Right hindlimb (tissue), 1 donor: ENCODE measurements at regions not wholly inside any gene's neighbourhood (a gene's known extent, or its start where the extent isn't known, plus 50 kb on each side); places are given as distances from the start of the nearest gene placed in this dataset.
"Not testable (repeated sequence)": the region's sequence is repeated elsewhere in the genome, so short reads cannot be mapped to it uniquely, and the experiment has no call there.

Source experiments
- DNase-seq: peaks from one replicate; pipeline ENCODE4 v3.0.0-alpha.2; 2018

DNA sequence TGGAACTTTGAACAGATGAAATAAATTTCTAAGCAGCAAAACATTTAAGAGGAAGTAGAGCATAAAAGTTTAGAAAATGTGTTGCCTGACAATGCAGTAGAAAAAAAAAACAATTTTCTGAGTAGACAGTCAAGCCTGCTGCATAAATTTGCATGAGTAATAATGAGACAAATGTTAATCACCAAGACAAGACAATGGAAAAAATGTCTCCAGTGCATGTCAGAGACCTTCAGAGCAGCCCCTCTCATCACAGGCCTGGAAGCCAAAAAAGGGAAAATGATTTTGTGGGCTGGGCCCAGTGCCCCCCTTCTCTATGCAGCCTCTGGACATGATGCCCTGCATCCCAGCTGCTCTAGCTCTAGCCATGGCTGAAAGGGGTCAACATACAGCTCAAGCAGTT, 204.6 kb downstream of the COX18 start:
- DNase-seq: no peak

DNA sequence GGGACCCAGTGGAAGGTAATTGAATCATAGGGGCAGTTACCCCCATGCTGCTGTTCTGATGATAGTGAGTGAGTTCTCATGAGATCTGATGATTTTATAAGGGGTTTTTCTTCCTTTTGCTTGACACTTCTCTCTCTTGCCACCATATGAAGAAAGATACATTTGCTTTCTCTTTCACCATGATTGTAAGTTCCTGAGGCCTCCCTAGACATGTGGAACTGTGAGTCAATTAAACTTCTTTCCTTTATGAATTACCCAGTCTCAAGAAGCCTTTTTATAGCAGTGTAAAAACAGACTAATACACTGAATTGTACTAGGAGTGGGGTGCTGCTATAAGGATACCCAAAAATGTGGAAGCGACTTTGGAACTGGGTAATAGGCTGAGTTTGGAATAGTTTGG, 205.2 kb downstream of the COX18 start:
- not testable (repeated sequence) for DNase-seq

DNA sequence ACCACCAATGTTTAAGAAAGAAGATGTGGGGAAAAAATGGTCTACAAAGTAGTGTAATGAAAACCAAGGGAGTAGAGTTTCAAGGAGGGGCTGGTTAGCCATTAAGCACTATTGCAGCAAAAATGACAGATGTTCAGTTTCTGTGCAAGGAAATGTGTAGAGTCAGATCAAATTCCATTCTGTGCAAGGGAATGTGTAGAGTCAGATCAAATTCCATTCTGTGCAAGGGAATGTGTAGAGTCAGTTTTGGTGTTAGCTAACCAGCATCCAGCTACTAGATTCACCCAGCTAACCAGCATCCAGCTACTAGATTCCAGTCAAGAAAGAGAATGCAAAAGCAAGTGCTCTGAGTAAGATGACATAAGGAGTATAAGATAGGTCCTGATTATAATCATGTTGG, 208.8 kb downstream of the COX18 start:
- no peak for DNase-seq

DNA sequence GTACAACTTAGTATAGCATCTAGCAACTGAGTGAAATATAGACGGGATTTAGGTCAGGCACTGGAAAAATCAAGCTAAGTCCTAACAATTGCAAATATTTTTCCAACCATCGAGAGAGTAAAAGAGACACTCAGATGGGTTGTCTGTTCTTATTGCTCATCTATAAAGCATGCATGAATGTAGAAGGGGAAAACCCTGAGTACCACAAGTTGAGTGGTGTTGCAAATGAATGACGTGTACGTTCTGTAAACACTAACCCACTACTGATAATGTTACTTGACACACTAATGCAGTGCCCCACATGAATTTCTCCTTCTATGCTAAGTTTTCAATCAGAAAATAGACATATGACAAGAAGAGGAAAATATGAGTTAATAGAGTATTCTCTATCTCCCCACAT, 211.2 kb downstream of the COX18 start:
- DNase-seq: no peak

DNA sequence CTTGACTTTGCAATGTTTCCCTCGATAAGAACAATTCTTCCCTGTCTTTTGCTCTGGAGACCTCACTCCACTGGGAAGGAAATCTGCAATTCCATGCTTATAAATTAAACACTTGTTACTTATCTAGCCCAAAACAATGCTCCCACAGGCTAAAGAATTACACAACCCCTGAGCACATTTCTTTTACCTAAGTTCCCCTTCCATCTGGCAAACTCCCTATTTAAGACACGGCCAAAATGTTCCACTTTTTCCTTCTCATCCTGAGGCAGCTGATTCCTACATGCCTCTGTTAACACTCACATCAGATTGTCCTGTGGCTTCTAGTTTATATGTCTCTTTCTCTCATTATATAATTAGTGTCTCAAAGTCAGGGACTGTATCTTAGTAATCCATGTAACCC, 211.7 kb downstream of the COX18 start:
- DNase-seq: no peak

DNA sequence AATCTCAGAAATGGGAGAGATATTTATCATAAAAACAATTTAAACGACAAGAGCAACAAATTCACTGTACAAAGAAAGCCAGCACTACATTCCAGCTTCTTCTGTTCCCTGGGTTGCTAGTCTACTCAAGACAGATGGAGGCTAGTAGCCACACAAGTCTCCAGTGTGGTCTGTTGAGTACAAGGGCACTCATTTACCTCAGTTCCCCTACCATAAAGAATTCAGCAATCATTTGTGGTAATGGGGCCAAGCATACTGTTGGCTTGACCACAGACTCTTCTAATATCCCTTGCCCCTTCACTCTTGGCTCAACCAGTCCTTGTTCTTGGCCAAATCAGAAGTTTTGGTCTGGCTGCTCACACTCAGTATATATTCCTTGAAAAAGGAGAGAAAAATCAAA, 212.3 kb downstream of the COX18 start:
- no peak for DNase-seq

DNA sequence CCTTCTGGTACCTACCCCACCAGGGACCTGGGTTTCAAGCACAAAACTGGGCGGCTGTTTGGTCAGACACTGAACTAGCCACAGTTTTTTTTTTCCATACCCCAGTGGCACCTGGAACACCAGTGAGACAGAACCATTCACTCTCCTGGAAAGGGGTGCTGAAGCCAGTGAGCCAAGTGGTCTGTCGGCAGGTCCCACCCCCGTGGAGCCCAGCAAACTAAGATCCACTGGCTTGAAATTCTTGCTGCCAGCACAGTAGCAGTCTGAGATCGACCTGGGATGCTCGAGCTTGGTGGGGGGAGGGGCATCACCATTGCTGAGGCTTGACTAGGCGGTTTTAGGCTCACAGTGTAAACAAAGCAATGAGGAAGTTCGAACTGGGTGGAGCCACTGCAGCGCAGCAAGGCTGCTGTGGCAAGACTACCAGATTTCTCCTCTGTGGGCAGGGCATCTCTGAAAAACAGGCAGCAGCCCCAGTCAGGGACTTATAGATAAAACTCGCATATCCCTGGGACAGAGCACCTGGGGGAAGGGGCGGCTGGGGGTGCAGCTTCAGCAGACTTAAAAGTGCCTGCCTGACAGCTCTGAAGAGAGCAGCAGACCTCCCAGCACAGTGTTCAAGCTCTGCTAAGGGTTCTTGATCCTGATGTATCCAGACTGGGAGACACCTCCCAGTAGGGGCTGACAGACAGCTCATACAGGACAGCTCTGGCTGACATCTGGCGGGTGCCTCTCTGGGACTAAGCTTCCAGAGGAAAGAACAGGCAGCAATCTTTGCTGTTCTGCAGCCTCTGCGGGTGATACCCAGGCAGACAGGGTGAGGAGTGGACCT, 223.0 kb downstream of the COX18 start:
- no peak for DNase-seq

DNA sequence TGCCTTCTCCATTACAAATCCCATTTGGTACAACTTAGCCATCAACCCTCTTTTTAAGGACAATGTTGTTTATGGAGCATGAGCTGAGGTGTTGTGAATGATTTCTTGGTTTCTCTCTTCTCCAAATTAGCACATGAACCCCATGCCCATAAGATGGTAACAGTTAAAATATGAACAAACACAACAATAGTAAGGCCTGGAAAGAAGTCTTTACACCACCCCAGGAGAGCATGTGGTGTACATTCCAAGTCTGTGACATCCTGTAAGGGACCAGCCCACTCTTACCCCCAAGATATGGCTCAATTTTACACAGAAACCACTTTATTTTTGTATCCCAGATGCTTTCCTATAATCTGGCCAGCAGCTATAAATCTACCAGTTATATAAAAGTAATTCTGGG, 226.1 kb downstream of the COX18 start:
- no peak for DNase-seq

DNA sequence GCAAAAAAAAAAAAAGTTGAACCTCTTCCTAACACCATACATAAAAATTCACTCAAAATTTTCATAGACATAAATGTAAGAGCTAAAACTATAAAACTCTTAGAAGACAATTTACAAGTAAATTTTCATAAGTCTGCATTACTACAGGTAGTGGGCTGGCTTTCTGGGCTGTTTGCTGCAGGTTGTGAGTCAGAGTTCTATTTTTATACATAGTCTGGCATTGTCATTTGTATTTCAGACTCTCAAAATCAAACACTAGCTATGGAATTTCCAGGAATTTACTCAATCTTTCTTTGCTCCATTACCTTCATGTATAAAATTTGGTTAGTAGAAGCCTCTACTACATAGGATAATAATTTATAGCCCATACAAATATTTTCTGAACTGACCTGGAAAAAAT, 227.2 kb downstream of the COX18 start:
- DNase-seq: no peak

DNA sequence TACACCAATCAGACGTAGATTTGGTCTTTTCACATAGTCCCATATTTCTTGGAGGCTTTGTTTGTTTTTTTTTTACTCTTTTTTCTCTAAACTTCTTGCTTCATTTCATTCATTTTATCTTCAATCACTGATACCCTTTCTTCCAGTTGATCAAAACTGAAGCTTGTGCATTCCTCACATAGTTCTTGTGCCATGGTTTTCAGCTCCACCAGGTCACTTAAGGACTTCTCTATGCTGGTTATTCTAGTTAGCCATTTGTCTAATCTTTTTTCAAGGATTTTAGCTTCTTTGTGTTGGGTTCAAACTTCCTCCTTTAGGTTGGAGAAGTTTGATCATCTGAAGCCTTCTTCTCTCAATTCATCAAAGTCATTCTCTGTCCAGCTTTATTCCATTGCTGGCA, 229.3 kb downstream of the COX18 start:
- DNase-seq: not testable (repeated sequence)

DNA sequence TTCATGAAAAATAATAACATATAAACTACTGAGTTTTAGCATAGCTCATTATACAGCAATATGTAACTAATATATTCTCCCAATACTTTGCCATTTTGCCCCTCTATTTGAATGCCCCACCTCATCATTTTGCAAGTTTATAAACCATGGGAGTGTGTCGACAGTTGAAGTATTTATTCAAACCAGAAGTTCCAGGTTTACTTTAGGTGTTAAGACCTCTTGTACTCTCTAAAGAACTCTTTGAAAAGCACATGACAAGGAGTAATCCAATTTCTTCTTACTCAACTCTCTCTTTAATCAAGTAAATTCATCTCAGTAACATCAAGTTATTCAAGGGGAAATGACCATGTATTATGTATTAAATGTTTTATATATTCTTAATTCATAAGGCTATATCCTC, 240.7 kb downstream of the COX18 start:
- DNase-seq: no peak

DNA sequence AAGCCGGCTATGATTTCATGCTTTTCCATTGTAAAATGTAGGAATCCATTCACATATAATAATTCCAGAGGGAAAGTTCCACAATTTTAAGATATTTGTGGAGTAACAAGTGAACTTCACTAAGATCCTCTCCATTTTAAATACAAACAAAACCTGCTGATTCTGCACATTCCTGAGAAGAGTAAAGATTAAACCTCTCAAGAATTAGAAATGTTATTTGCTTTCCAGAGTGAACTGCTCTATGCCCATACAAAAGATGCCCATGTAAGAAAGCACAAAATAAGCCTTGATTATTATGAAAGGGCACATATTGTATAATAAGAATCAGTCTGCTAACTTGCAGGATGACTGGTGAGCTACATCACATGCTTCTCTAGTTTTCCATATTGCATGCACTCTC, 241.5 kb downstream of the COX18 start:
- no peak for DNase-seq

DNA sequence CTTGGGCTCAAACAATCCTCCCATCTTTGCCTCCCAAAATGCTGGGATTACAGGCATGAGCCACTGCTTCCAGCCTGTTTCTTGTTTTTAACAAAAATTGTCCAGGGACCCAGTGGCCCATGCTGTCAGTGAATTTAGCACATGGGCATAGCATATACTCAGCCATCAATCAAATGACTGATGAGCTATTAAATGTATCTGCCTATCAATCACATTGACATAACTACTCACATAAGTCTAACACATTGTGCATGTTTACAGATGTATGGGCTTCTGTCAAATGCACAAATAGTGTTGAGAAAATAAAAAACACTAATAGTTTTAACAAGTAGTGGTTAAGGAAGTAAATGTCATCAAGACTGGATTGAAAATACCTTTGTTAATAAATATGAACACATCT, 249.4 kb downstream of the COX18 start:
- no peak for DNase-seq

DNA sequence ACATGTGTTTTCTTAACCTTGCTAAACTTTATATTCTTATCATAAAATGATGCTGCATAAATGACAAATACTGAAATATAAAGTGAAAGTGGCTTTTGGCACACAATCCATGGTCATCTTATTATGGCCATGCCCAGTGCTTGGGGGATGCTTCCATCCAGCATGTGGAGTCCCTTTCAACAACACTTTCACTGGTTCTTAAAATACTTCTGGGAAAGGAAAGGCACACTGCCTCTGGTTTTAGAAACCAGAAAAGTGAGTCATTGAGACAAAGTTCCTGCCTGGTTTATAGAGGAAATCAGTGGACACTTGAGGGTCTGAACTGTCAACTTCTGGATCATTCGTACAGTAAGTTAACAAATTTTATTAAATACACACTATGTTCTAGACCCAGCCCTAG, 248.0 kb upstream of the ADAMTS3 start:
- DNase-seq: no peak

DNA sequence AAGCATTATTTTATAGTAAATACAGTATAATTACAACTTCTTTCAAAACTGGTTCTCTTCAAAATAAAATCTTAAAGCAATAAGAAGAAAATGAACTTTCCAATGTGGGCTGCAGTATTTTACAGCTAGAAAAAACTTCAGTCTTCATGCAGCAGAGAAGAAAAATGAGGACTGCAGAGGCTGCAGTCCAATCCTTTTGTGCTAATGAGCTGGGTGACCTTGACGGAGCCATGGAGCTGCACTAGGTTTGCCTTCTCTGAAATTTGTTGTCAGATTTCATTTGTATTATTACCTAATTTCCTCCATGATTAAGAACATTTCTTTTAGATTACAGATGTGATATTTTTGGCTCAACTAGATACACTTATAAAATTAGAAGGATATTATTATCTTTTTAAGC, 245.2 kb upstream of the ADAMTS3 start:
- no peak for DNase-seq

DNA sequence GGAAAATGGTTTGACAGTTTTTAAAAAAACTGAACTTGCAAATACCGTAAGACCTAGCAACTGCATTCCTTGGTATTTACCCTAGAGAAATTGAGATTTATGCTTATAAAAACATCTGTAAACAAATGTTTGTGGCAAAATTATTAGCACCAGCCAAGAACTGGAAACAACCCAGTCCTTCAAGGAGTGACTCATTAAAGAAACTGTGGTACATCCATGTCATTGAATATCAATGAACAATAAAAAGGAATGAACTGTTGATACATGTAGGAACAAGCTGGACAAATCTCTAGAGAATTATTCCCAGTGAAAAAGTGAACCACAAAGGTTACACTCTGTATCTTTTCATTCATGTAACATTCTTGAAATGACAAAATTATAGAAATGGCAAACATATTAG, 240.2 kb upstream of the ADAMTS3 start:
- no peak for DNase-seq

DNA sequence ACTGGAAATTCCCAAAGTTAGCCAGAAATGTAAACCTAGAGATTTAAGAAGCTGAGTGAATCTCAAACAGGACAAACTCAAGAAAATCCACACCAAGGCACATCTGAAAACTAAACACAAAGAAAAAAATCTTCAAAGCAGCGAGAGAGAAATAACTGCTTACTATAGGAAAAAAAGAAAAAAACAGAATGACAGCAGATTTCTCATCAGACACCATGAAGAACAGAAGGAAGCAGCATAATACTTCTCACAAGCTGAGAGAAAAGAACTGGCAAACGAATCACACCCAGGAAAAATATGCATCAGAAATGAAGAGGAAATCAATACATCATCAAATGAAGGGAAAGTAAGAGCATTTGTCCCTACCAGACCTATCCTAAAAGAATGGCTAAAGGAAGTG, 236.3 kb upstream of the ADAMTS3 start:
- DNase-seq: no peak

DNA sequence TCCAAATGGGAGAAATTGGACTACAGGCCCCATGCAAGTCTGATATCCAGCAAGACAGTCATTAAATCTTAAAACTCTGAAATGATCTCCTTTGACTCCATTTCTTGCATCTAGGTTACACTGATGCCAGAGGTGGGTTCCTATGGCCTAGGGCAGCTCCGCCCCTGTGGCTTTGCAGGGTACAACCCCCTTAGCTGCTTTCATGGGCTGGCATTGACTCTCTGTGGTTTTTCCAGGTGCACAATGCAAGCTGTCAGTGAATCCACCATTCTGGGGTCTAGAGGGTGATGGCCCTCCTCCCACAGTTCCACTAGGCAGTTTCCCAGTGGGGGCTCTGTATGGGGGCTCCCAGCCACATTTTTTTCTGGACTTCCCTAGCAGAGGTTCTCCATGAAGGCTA, 228.5 kb upstream of the ADAMTS3 start:
- no peak for DNase-seq

DNA sequence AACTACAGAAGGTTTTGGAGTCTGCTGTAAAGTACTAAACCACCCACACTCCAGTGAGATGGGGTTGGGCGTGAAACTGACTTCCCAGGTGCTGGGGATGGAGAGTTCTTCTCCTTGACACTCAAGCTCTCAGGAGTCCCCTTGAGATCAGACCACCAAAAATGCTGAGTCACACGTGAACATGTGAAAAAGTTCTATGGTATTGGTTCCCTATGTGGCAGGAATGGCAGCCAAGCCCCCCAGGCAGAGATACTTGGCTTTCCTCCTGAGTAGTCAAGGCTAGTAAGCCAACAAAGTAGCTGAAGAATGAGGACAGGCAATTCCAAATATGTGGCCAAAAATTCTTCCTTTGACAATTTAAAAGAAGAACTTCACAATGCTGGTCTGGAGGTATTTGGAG, 222.0 kb upstream of the ADAMTS3 start:
- DNase-seq: no peak

DNA sequence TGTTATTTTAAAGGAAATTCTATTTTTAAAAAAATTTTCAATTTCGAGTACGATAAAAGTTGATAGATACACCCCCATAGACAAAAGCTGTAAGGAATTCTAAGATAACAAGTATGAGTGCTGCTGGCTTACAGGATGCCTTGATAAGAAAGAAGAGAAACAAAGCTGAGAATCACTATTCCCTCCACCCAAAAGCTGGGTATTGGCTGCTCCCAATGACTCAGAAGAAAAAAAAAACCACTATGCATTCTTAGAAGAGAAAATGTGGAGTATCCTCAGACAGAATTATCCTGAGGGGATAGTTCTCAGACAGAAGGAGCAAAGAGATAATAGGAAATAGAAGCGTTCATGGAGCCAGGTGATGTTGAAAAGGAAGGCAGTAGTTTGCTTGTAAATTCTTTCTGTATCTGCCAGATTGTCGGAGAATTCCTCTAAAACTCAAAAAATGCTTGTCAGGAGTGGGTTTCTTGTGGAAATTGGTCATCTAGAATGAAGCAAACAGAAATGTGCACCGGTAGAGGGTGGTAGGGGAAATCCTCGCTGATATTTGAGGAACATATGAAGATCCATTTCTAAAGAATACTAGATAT, 217.5 kb upstream of the ADAMTS3 start:
- no peak for DNase-seq

DNA sequence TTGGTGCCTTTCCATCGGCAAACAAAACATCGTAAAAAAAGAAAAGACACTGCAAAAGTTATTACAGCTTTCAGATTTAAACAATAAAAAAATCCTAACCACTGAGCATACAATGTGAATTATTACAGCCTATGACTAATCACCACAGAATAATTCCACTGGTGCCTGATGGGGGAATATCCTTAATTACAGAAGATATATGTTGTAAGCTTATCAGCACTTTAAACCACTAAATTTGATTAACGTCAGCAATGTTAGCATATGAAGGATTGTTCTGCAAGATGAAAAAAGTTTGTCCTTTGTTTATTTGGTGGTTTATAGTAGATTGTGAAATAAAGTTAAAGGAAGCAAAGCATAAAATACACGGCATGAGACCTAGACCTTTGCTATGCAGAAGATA, 210.2 kb upstream of the ADAMTS3 start:
- DNase-seq: no peak

DNA sequence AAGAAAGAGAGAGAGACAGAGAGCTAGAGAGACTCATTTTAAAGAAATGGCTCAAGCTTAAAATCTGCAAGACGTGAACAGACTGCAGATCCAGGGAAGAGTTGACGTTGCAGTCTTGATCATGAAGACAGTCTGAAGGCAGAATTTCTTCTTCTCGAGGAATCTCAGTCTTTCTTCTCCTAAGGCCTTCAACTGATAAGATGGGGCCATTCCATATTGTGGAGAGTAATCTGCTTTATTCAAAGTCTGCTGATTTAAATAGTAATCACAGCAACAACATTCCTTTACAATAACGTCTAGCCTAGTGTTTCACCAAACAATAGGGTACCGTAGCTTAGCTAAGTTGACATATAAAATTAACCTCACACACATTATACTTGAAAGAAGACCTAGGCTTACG, 208.4 kb upstream of the ADAMTS3 start:
- no peak for DNase-seq

DNA sequence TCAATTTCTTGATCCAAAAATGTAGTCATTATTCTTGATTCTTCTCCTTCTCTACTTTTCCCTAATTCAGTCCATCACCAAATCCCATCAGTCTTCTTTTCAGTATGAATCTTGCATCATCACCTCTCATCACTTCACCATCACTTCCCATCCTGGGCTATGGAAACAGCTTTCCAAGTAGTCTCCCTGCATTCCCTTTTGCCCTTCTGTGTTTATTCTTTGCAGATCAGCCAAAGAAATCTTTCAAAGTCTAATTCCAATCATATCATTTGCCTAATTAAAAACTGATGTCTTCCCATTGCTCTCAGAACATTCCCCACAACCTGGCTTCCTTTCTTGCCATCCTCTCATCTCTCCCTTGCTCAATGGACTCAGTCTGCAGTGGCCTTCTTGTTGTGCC, 201.7 kb upstream of the ADAMTS3 start:
- DNase-seq: no peak

DNA sequence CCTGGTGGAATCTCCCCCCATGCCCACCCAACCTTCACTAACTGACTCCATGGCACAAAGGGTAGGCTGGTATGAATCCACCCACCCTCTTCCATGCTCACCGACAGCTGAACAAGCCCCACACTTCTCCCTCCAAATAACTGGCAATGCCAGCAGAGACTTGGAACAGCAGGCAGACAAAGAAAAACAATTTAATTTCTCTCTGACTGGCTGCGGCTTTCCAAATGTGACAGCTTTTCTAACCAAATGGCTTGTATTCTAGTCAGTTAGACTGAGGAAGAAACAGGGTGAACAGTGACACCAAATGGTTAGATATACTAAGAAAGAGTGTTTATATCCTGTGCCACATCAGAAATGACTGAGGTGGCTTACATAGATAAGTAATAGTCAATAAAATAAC, 199.3 kb upstream of the ADAMTS3 start:
- DNase-seq: no peak
